MCF 10A (cell line): ENCODE measurements at regions not wholly inside any gene's neighbourhood (a gene's known extent, or its start where the extent isn't known, plus 50 kb on each side); places are given as distances from the start of the nearest gene placed in this dataset.
A peak's percentile ranks its signal among the peaks of the same experiment; 100 is the strongest.

ENCODE experiments used
- BruUV-seq: library from RNA; stranded (reverse); fragments of 400-500 nt; replicated peaks from 2 replicates; lab custom pipeline; 2021; lab: Mats Ljungman, UMichigan
- CTCF ChIA-PET: fragments of 300-600 bp; sonication (Branson Sonifier 250); formaldehyde crosslinking; extraction: SDS; loops from one replicate; lab custom pipeline; 2021; ENCODE audit warnings: antibody characterized with exemption, inconsistent platforms; lab: Yijun Ruan, JAX
- POLR2A ChIA-PET: fragments of 300-600, 350-650 bp; sonication (Branson Sonifier 250); formaldehyde crosslinking; extraction: SDS; loops from one replicate; lab custom pipeline; 2020; ENCODE audit warnings: antibody characterized with exemption, inconsistent platforms; lab: Yijun Ruan, JAX
- DNase-seq: peaks from one replicate; pipeline ENCODE4 v3.0.0-alpha.2; 2018; ENCODE audit not compliant: unreplicated experiment
- H3K27ac Mint-ChIP-seq: one replicate; pipeline ENCODE4 v1.8.0; 2022; ENCODE audit warnings: mild to moderate bottlenecking, low read depth, mixed read lengths; ENCODE audit not compliant: unreplicated experiment
- H3K27me3 Mint-ChIP-seq: one replicate; pipeline ENCODE4 v1.8.0; 2022; ENCODE audit warnings: mixed read lengths; ENCODE audit not compliant: insufficient read depth, unreplicated experiment
- H3K36me3 Mint-ChIP-seq: one replicate; pipeline ENCODE4 v1.8.0; 2022; ENCODE audit warnings: mild to moderate bottlenecking, moderate library complexity, mixed read lengths; ENCODE audit not compliant: insufficient read depth, unreplicated experiment
- H3K4me1 Mint-ChIP-seq: one replicate; pipeline ENCODE4 v1.8.0; 2022; ENCODE audit warnings: mixed read lengths; ENCODE audit not compliant: insufficient read depth, unreplicated experiment
- H3K4me3 Mint-ChIP-seq: one replicate; pipeline ENCODE4 v1.8.0; 2022; ENCODE audit warnings: mild to moderate bottlenecking, moderate library complexity, mixed read lengths; ENCODE audit not compliant: unreplicated experiment
- H3K9me3 Mint-ChIP-seq: one replicate; pipeline ENCODE4 v1.8.0; 2022; ENCODE audit warnings: mixed read lengths; ENCODE audit not compliant: unreplicated experiment
- intact Hi-C: fragments of 100-400 bp; cut with micrococcal nuclease; formaldehyde crosslinking; loops from 2 replicates; pipeline ENCODE4 v1.14.1; 2022
- TF ChIP-seq, protein P1 (sequence below): fragments of 200-600 bp; IDR thresholded peaks from one replicate; pipeline ENCODE4 v1.8.0; 2022; ENCODE audit warnings: antibody characterized with exemption, mild to moderate bottlenecking; ENCODE audit not compliant: unreplicated experiment

DNA sequence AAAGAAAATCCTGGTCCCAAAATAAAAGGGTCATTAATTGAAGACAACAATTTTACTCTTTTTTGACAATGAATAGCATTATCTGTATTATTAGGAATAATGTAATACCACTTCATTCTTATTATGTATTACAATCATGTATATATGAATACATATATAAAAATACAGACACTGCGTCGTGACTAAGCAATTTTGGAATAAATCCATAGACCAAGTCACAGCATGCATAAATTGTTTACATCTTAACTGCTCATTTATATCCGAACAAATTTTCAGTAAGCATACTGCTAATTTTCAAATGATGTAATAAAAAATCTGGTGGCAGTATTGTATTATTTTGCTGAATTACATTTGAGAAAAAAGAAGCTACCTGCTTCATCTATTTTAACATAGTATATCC, 321.6 kb upstream of the PITX2 start:
- TF ChIP-seq, protein P1, sequence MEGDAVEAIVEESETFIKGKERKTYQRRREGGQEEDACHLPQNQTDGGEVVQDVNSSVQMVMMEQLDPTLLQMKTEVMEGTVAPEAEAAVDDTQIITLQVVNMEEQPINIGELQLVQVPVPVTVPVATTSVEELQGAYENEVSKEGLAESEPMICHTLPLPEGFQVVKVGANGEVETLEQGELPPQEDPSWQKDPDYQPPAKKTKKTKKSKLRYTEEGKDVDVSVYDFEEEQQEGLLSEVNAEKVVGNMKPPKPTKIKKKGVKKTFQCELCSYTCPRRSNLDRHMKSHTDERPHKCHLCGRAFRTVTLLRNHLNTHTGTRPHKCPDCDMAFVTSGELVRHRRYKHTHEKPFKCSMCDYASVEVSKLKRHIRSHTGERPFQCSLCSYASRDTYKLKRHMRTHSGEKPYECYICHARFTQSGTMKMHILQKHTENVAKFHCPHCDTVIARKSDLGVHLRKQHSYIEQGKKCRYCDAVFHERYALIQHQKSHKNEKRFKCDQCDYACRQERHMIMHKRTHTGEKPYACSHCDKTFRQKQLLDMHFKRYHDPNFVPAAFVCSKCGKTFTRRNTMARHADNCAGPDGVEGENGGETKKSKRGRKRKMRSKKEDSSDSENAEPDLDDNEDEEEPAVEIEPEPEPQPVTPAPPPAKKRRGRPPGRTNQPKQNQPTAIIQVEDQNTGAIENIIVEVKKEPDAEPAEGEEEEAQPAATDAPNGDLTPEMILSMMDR, result no peak
- POLR2A ChIA-PET, result no interaction called here
- no peak overlapping the region for H3K27ac Mint-ChIP-seq
- intact Hi-C loops, result no loop called here
- H3K9me3 Mint-ChIP-seq, result no peaks in the 10 kb centered on the region
- no peaks in the 10 kb centered on the region for H3K36me3 Mint-ChIP-seq
- H3K4me1 Mint-ChIP-seq, result no peaks in the 10 kb centered on the region
- CTCF ChIA-PET, result no interaction called here
- no TSS peak for BruUV-seq
- peaks cover 57% of the 10 kb centered on the region for H3K27me3 Mint-ChIP-seq
- H3K4me3 Mint-ChIP-seq, result no peak overlapping the region
- peak; percentile 11 for DNase-seq

DNA sequence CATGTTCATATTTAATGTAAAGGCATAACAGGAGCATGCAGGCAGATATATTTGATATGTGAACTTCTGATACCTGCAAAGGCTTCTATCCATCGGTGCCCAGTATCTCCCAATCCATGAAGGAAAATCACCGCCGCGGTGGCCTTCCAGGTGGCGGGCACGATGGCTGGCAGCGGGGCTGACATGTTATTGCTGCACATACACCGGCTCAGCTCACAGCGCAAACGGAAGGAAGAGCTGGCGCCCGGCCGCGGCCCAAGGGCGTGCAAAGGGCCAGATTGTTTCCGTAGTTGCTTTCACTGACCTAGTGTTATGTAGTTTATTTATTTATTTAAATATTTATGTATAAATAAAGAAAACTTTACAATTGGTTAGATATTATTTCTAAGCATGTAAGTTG, 322.7 kb upstream of the PITX2 start:
- no peaks in the 10 kb centered on the region for H3K9me3 Mint-ChIP-seq
- no peaks in the 10 kb centered on the region for H3K36me3 Mint-ChIP-seq
- H3K27ac Mint-ChIP-seq, result no peak overlapping the region
- no peak overlapping the region for H3K4me3 Mint-ChIP-seq
- BruUV-seq, result no TSS peak
- POLR2A ChIA-PET, result interaction anchor here (1.0 kb wide), 1 partner anchor 12 kb away, joined by 3 read pairs; no protein-coding TSS in a partner anchor
- TF ChIP-seq, protein P1, result no peak
- DNase-seq, result no peak
- intact Hi-C loops, result no loop called here
- H3K27me3 Mint-ChIP-seq, result peaks cover 57% of the 10 kb centered on the region
- no peaks in the 10 kb centered on the region for H3K4me1 Mint-ChIP-seq
- CTCF ChIA-PET, result no interaction called here

DNA sequence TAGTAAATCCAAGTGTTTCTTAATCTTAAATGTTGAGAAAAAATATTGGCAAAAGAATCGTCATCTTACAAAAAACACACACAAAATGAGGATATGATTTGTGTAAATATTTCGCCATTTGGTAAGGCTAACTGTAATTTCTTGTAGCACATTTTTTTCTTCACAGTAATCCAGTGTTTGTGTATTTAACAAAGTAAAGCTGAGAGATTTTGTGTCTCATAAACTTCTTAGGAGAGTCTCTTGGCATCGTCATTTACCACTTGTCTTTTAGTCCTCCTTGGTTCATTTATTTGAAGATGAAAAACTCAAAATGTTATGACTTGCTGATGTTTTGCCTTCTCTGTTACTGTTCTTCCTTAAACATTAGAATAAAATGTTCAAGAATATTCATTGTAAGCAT, 326.7 kb upstream of the PITX2 start:
- H3K9me3 Mint-ChIP-seq, result no peaks in the 10 kb centered on the region
- no peak overlapping the region for H3K4me3 Mint-ChIP-seq
- intact Hi-C loops, result no loop called here
- POLR2A ChIA-PET, result no interaction called here
- DNase-seq, result no peak
- peaks cover 63% of the 10 kb centered on the region for H3K27me3 Mint-ChIP-seq
- H3K36me3 Mint-ChIP-seq, result no peaks in the 10 kb centered on the region
- CTCF ChIA-PET, result interaction anchor here (0.6 to 1.1 kb wide), 2 partner anchors 27 to 364 kb away, joined by 3 read pairs; no protein-coding TSS in a partner anchor
- TF ChIP-seq, protein P1, result no peak
- no peaks in the 10 kb centered on the region for H3K4me1 Mint-ChIP-seq
- BruUV-seq, result no TSS peak
- H3K27ac Mint-ChIP-seq, result no peak overlapping the region

DNA sequence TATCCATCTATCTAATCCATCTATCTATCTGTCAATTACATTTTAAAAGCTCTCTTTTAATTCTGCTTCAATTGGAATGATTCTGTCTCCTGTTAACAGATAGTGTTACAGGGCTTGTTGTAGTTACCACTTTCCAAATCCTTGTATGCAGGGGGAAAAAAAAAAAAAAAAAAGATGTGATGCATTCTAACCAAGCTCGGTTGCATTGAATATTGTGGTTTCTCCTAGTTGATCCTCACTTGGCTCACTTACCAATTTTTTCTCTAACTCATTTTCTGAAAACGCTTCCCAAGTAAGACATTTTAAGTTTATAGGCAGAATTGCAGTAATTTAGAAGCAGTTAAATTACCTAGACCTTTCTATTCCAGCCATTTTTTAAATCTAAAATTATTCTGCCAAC, 327.9 kb upstream of the PITX2 start:
- DNase-seq, result no peak
- Mint-ChIP-seq H3K27ac (no peak overlapping the region), H3K9me3 (no peaks in the 10 kb centered on the region), H3K4me1 (no peaks in the 10 kb centered on the region), H3K36me3 (no peaks in the 10 kb centered on the region), H3K4me3 (no peak overlapping the region), H3K27me3 (peaks cover 63% of the 10 kb centered on the region)
- ChIA-PET CTCF (interaction anchor here (1.1 kb wide), 1 partner anchor 365 kb away, joined by 3 read pairs; no protein-coding TSS in a partner anchor), POLR2A (interaction anchor here (0.6 to 0.7 kb wide), 2 partner anchors 96 to 111 kb away, joined by 3 read pairs; no protein-coding TSS in a partner anchor)
- intact Hi-C loops, result loop anchor here (10.0 kb wide), 2 partner anchors 334 to 946 kb away; no protein-coding TSS in a partner anchor
- TF ChIP-seq, protein P1, result no peak
- no TSS peak for BruUV-seq
